ENCODE measurements at regions not wholly inside any gene's neighbourhood (a gene's known extent, or its start where the extent isn't known, plus 50 kb on each side); places are given as distances from the start of the nearest gene placed in this dataset.

DNA sequence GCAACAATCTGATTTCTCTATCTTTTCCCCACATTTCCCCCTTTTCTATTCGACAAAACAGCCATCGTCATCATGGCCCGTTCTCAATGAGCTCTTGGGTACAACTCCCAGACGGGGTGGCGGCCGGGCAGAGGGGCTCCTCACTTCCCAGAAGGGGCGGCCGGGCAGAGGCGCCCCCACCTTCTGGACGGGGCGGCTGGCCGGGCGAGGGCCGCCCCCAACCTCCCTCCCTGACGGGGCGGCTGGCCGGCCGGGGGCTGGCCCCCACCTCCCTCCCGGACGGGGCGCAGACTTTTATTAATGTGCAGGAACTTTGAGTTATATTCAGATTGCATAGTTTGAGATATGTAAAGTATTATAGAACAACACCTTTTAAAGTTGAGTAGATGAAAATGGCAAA lies 64.4 kb upstream of the HPGD start:
- no peak for DNase-seq (ENCODE audit: low spot score)

DNA sequence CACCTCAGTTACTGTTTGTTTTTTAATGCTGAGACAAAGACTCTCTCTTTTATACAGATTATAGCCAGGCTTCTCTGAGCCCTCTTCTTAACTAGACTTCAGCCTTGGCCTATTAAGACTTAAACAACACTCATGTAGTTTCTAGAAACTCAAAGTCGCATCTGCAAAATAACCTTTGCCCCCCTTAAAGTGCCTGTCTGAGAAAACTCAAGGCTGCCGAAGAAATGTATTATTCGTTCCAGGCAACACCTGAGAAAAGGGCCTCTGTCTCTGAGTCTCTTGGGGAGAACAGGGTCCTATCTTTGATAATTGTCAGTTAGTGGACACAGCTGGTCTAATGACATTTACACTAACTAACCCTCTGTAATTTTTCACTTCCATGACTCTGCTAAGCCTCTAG lies 60.8 kb upstream of the HPGD start:
- no peak for DNase-seq (ENCODE audit: low spot score)

- DNase-seq (ENCODE audit: low spot score), result no peak
These were observed 60.2 kb upstream of the HPGD start for GRCh38 chr4:174582463-174582862.

GRCh38 chr4:174581901-174582300 lies 59.6 kb upstream of the HPGD start:
- no peak for DNase-seq (ENCODE audit: low spot score)

GRCh38 chr4:174580597-174580996 lies 58.3 kb upstream of the HPGD start:
- DNase-seq (ENCODE audit: low spot score), result no peak

- no peak for DNase-seq (ENCODE audit: low spot score)
These were observed 57.1 kb upstream of the HPGD start for GRCh38 chr4:174579421-174579820.

DNA sequence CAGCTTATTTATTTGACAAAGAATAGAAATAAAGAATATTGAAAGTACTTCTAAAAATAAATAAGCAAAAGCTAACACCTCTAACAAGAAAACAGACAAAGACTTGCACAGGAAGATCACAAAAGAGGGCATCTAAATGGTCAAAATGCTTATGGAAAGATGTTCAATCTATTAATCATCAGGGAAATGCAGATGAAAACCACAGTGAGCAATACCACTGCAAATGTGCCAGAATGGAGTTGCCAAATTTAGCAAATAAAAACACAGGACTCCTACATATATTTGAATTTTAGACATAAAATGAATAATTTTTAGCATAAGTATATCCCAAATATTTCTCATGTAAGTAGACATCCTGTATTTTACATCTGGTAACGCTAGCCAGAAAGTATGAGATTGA lies 56.1 kb upstream of the HPGD start:
- DNase-seq (ENCODE audit: low spot score), result no peak

DNA sequence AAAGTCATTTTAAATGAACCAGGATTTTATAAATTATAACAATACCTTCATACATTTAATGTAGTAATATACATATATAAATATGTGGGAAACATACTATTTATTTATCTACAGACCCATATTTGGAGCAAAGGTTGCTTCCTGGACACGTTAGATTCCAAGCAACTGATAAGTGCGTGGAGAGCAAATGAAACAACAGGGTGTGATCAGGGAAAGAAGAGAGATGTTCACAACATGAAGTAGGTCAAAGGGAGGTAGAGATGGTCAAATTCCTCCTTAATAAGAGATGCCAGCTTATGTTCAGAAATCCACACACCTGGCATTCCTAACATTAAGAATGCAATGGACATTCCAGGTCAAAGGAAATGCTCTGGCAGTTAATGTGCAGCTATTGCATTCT lies 53.1 kb upstream of the HPGD start:
- DNase-seq (ENCODE audit: low spot score), result peak; percentile 10
